ENCODE measurements at regions not wholly inside any gene's neighbourhood (a gene's known extent, or its start where the extent isn't known, plus 50 kb on each side); places are given as distances from the start of the nearest gene placed in this dataset.

GRCh38 chr15:93235926-93236780 lies 147.1 kb upstream of the RGMA start:
- no peak for TF ChIP-seq CTCF (IDR thresholded peaks at IDR 0.05)
- no peak for TF ChIP-seq POLR2A (IDR thresholded peaks at IDR 0.05)
